Left cardiac atrium (tissue), 4 donors: ENCODE measurements at regions not wholly inside any gene's neighbourhood (a gene's known extent, or its start where the extent isn't known, plus 50 kb on each side); places are given as distances from the start of the nearest gene placed in this dataset.
"Not testable (repeated sequence)": the region's sequence is repeated elsewhere in the genome, so short reads cannot be mapped to it uniquely, and the experiment has no call there.

Experiments used
- ATAC-seq, 2 donors: fragments of 200-7000 bp; cut with Tn5 transposase; one replicate each; pipeline ENCODE4 v1.9.1; 2020; ENCODE audit warnings: mild to moderate bottlenecking in 2 of 2, moderate library complexity in 2 of 2
- DNase-seq: peaks from one replicate; pipeline ENCODE4 v3.0.0-alpha.2; 2020
- intact Hi-C, 2 donors: fragments of 100-400 bp; cut with DNase I; formaldehyde crosslinking; loops; one replicate each; pipeline versions ENCODE4 v1.14.1 to v1.15.1; 2022 to 2023
- donor health status: DM: no; HTN: yes; CAD: no.
- donor health status: DM: no; HTN: yes; CAD: no; lungs with severe emphysema.
- donor health status: DM: yes; HTN: yes; CAD: no.
- donor health status: Dilated cardiomyopathy.

DNA sequence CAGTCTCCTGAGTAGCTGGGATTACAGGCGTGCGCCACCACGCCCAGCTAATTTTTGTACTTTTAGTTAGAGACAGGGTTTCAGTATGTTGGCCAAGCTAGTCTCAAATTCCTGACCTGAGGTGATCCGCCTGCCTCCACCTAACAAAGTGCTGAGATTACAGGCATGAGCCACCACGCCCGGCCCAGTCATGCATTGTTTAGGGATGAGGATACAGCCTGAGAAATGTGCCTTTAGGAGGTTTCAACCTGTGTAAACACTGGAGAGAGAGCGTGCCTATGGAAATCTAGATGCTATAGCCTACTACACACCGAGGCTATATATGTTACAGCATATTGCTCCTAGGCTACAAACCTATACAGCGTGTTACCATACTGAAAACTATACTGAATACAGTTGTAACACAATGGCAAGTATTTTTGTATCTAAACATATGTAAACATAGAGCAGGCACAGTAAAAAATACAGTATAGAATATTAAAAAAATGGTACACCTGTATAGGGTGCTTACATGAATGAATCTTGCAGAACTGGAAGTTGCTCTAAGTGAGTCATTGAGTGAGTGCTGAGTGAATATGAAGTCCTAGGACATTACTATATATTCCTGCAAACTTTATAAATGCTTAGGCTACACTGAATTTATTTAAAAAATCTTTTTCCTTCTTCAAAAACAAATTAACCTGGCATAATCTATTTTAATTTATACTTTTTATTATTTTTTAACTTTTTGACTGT, 588.2 kb upstream of the ADGRL3 start:
- intact Hi-C loops, result no loop called here
- ATAC-seq (no peak), DNase-seq (no peak)

GRCh38 chr4:60617731-60618130, 582.4 kb upstream of the ADGRL3 start:
- intact Hi-C loops, result no loop called here
- ATAC-seq (no peak), DNase-seq (no peak)

- intact Hi-C loops, result no loop called here
- ATAC-seq (no peak), DNase-seq (no peak)
Observed at GRCh38 chr4:60619531-60620305, 580.4 kb upstream of the ADGRL3 start.

- intact Hi-C loops, result no loop called here
- ATAC-seq (no peak), DNase-seq (no peak)
Observed at GRCh38 chr4:60637976-60638375, 562.1 kb upstream of the ADGRL3 start.

- ATAC-seq (no peak), DNase-seq (no peak)
- intact Hi-C loops, result no loop called here
Observed at GRCh38 chr4:60648774-60649173, 551.4 kb upstream of the ADGRL3 start.

- ATAC-seq (no peak), DNase-seq (no peak)
- intact Hi-C loops, result no loop called here
Observed at GRCh38 chr4:60652933-60653332, 547.2 kb upstream of the ADGRL3 start.

DNA sequence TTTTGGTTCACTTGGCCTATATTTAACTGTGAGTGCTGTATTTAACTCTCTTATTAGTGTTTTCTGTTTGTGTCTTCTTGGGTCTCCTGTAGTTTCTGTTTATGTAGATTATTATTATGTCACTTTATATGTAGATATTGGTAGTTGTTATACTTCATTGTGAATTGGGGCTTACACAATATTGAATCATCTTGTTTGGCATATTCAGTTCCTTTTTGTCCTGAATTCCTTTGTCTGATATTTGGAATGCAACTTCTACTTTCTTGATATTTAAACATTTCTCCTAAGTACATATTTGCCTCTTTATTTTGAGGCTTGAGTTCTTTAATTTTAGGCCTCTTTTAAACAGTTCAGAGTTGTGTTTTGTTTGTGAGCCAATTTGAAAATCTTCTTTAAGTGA, 544.8 kb upstream of the ADGRL3 start:
- DNase-seq (no peak), ATAC-seq (no peak)
- intact Hi-C loops, result no loop called here

DNA sequence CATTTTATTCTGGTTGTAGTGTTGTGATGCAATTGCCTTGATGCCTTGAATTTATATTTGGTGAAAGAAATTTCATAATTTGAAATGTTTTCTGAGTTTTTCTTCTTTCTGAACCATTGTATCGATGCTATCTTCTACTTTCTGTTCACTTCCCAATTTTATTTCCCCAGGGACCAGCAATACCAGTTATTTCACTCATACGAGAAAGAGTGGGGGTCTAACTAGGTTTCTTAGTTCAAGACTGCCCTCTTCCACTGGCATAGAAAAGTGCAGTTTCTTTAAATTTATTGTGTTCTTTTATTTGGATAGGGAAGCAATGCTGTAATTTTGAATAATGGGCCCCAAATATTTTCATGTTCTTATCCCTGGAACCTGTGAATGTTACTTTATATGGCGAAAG, 544.0 kb upstream of the ADGRL3 start:
- DNase-seq, result no peak
- ATAC-seq, result no peak
- intact Hi-C loops, result no loop called here

- intact Hi-C loops, result no loop called here
- DNase-seq (no peak), ATAC-seq (no peak)
Observed at GRCh38 chr4:60657041-60657440, 543.1 kb upstream of the ADGRL3 start.

DNA sequence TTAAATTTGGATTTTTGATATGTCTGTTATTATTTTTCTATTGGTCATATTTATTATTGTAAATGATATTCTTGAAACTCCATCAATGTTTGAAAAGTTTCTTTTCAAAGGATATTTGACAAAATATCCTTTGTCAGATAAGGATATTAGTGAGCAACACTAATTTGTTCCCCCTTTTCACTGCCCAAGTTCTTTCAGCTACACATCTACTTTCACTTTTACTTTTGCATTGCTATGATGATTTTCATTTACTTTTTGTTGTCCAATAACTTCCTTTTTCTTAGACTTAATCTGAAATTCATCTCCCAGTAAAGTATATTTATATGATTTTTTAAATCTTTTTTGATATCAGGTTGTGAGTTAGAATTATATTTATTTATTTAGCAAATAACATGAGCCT, 542.3 kb upstream of the ADGRL3 start:
- intact Hi-C loops, result no loop called here
- DNase-seq (no peak), ATAC-seq (no peak)

GRCh38 chr4:60663769-60664168, 536.4 kb upstream of the ADGRL3 start:
- ATAC-seq (no peak), DNase-seq (no peak)
- intact Hi-C loops, result no loop called here

DNA sequence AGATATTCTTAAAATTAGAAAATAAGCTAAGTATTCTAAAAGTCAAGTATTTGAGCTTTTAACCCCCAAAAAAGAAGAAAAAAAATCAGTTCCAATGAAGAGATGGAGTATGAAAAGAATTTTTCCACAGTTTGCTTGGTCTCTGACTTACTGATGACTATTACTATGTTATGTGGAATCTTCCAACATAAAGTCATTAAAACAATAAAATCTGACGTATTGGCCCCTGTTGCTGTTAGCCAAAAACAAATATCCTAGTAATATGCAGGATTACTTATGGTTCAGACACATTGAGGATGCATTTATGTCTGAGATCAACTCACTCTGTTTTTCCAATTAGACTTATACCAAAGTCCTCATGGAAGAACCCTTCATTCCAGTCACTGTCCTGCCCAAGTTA, 517.2 kb upstream of the ADGRL3 start:
- intact Hi-C loops, result no loop called here
- DNase-seq, result no peak
- no peak for ATAC-seq

DNA sequence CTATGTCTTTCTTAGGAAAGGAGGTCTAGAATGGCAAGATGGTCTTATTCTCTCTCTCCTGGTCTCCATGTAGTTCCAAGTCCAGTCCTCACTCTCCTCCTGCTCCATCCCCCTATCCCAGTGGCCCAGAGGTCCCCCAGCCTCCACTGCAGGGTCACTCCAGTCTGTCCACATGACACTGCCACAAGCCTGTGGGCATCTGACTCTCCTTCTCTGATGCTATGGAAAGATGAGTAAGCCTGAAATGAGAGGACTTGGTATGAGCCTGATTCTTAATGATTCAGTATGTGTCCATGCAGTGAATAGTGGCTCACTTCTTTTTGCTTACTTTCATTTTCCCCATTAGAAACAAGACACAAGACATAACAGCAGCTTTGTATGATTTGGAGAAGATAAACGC, 516.8 kb upstream of the ADGRL3 start:
- no peak for DNase-seq
- intact Hi-C loops, result no loop called here
- peak in 1 of 2 donors; percentile 52 for ATAC-seq

DNA sequence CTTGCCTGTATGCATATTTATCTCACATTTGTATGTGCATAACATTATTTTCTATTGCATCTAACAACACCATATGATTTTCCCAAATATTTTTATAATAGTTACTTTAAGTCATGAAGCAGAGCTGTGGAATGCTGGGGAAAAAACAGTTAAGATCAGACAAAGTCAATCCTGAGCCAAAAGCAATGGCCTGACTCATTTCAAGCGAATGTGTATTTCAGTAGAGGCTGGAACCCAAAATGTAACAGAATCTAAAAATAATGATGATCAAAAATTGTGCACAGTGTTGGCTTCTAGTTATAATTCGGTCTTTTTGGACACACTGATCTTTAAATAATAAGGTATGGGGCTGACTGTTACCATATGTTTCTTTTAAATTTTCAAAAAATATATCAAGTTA, 516.2 kb upstream of the ADGRL3 start:
- peak in 1 of 2 donors; percentile 88 for ATAC-seq
- no peak for DNase-seq
- intact Hi-C loops, result no loop called here

DNA sequence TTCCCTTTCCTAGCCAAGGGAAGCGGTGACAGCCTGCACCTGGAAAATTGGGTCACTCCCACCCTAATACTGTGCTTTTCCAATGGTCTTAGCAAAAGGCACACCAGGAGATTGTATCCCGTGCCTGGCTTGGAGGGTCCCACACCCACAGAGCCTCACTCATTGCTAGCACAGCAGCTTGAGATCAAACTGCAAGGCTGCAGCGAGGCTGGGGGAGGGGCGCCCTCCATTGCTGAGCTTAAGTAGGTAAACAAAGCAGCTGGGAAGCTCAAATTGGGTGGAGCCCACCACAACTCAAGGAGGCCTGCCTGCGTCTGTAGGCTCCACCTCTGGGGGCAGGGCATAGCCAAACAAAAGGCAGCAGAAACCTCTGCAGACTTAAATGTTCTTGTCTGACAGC, 504.1 kb upstream of the ADGRL3 start:
- intact Hi-C loops, ATAC-seq, DNase-seq: not testable (repeated sequence)

DNA sequence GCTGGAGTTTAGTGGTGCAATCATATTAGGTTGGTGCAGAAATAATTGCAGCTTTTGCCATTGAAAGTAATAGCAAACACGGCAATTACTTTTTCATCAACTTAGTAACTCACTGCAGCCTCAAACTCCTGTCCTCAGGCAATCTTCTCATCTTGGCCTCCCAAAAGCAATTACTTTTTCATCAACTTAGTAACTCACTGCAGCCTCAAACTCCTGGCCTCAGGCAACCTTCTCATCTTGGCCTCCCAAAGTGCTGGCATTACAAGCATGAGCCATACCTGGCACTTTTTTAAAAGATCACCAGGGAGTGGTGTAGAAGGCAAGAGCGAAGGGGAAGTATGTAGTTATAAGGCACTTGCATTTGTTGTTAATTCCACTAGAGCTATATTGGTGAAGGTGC, 491.1 kb upstream of the ADGRL3 start:
- no peak for DNase-seq
- ATAC-seq, result no peak
- intact Hi-C loops, result no loop called here

- ATAC-seq (no peak), DNase-seq (no peak)
- intact Hi-C loops, result no loop called here
Observed at GRCh38 chr4:60718874-60719273, 481.3 kb upstream of the ADGRL3 start.

DNA sequence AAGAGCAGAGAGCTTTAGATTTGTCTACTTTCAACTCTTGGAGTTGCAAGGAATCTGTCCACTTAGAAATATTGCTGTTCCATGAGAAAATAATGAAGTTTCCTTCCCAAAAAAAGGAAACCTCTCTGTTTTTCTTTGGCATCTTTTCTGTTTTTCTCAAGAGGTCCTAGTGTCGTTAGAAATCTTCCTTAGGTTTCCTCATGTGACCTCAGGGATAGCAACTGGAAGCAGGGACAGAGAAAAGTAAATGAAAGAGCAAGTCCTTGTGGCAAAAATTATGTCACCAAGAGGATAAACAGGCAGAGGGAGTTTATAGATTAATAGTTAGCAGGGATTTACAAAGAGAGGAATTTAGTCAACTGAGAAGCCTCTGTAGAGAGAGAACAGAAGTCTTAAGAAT, 478.4 kb upstream of the ADGRL3 start:
- no peak for DNase-seq
- no peak for ATAC-seq

GRCh38 chr4:60723796-60724195, 476.3 kb upstream of the ADGRL3 start:
- DNase-seq, result no peak
- intact Hi-C loops, result no loop called here
- no peak for ATAC-seq

More for the DNA sequence above, 478.4 kb upstream of the ADGRL3 start:
- intact Hi-C loops, result no loop called here

GRCh38 chr4:60724623-60725022, 475.5 kb upstream of the ADGRL3 start:
- peak; percentile 53 to 62 for ATAC-seq
- DNase-seq, result no peak
- intact Hi-C loops, result no loop called here

DNA sequence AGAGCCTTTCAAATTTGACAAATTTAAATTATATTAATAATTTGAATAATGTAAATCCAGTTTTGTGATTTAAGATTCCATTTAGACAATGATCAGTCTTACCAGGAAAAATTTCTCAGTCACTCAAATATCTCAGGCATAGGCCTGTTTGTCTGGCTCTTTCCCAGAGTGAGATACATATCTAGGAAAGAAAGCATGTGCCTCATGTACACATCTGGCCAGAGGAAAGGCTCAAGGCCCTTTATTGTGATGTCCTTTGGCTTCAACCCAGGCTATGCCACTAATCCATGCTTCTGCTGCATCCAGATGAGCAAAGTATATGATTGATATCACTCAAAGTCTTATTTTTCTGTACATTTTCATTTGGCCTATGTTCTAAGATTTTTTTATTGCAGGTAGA, 473.3 kb upstream of the ADGRL3 start:
- intact Hi-C loops, result no loop called here
- ATAC-seq (no peak), DNase-seq (no peak)
